Transverse colon (tissue), 4 donors: ENCODE measurements at regions not wholly inside any gene's neighbourhood (a gene's known extent, or its start where the extent isn't known, plus 50 kb on each side); places are given as distances from the start of the nearest gene placed in this dataset.

Source experiments
- DNase-seq: peaks from one replicate; pipeline ENCODE4 v3.0.0-alpha.2; 2019
- H3K27ac ChIP-seq, 4 donors: fragments of 200-600 bp; sonication (generic); 2 replicates each; pipeline ENCODE4 v1.5.1; 2016 to 2018; ENCODE audit warnings: inconsistent platforms in 4 of 4
- H3K27me3 ChIP-seq: fragments of 200-600 bp; sonication (generic); 2 replicates; pipeline ENCODE4 v1.5.1; 2017; ENCODE audit warnings: inconsistent platforms
- H3K36me3 ChIP-seq, 4 donors: fragments of 200-600 bp; sonication (generic); 2 replicates each; pipeline ENCODE4 v1.5.1; 2017 to 2019; ENCODE audit warnings: inconsistent platforms in 4 of 4
- H3K4me1 ChIP-seq, 4 donors: fragments of 200-600 bp; sonication (generic); 2 replicates each; pipeline ENCODE4 v1.5.1; 2017 to 2020; ENCODE audit warnings: inconsistent platforms in 4 of 4
- H3K4me3 ChIP-seq, 4 donors: fragments of 200-600 bp; sonication (generic); 1 replicate in 1 of 4; 2 replicates in 3 of 4; pipeline versions ENCODE4 v1.5.1 to v1.6.1; 2017 to 2019; ENCODE audit warnings: inconsistent platforms in 4 of 4
- H3K9me3 ChIP-seq, 2 donors: fragments of 200-600 bp; sonication (generic); 2 replicates each; pipeline ENCODE4 v1.5.1; 2017 to 2019; ENCODE audit warnings: inconsistent platforms in 2 of 2
- CTCF ChIP-seq, 5 experiments: fragments of 200-600 bp in 3 of 5; fragments of 450-650 bp in 2 of 5; sonication (generic) in 3 of 5; IDR thresholded peaks; 1 replicate in 2 of 5; 2 replicates in 3 of 5; pipeline ENCODE4 v1.5.1; 2016 to 2017; ENCODE audit warnings: antibody characterized with exemption in 5 of 5, inconsistent platforms in 3 of 5, mild to moderate bottlenecking in 2 of 5, moderate library complexity in 1 of 5
- EP300 ChIP-seq: sonication (generic); formaldehyde crosslinking; IDR thresholded peaks from one replicate; pipeline ENCODE4 v1.6.1; 2017; ENCODE audit warnings: antibody characterized with exemption, low read depth
- POLR2A ChIP-seq: fragments of 450-650 bp; IDR thresholded peaks from one replicate; pipeline ENCODE4 v1.6.1; 2016; ENCODE audit warnings: antibody characterized with exemption, mild to moderate bottlenecking, moderate library complexity
- POLR2AphosphoS5 ChIP-seq, 3 donors: sonication (generic); formaldehyde crosslinking; IDR thresholded peaks; one replicate each; pipeline ENCODE4 v1.6.1; 2016; ENCODE audit warnings: antibody characterized with exemption in 3 of 3
- WGBS, 2 donors: methylation state at CpG; one replicate each; pipeline ENCODE4 v1.1.5; 2018; ENCODE audit warnings: low coverage in 1 of 2; 5-methylcytosine and 5-hydroxymethylcytosine counted together
- in situ Hi-C, 4 donors: fragments of 200-750 bp; cut with MboI; loops; one replicate each; pipeline versions ENCODE4 v1.15.0 to v1.15.1; 2017; ENCODE audit warnings: low sequenced_read_pairs in 3 of 4, low pct_ligation_motif_present in 1 of 4, low pct_unique_long_range_greater_than_20kb in 1 of 4
- intact Hi-C: fragments of 100-400 bp; cut with DNase I; formaldehyde crosslinking; loops from one replicate; pipeline ENCODE4 v1.15.1; 2023; ENCODE audit warnings: low total_unique reads

DNA sequence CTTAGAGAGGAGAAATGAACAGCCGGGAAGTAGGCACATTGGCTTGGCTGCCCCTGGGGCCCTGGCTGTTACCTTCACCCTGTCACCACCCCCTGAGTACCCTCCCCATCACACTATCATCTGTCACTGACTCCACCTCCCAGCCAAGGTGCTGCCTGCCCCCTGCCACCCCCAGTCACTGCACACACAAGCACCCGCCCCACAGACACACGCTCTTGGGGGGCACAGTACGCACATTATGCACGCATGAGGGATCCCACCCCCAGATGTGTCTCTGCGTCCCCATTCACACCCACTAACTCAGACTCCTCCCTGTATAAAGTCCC is 223.3 kb downstream of the PTPRU start:
- Histone ChIP-seq H3K36me3 (no peaks in the 10 kb centered on the region), H3K27ac (no peak overlapping the region), H3K27me3 (peaks cover 11% of the 10 kb centered on the region), H3K4me3 (no peak overlapping the region), H3K9me3 (peaks cover 0 to 3% of the 10 kb centered on the region in 2 donors), H3K4me1 (no peaks in the 10 kb centered on the region)
- 56 to 64% methylated on average over 3 to 6 of the region's 6 CpGs for WGBS, 2 donors
- intact Hi-C loops (no loop called here), in situ Hi-C loops (no loop called here)
- no peak for DNase-seq
- TF ChIP-seq EP300 = no peak
- no peak for TF ChIP-seq POLR2A
- no peak for TF ChIP-seq CTCF (IDR thresholded peaks at IDR 0.05)
- TF ChIP-seq POLR2AphosphoS5 (IDR thresholded peaks at IDR 0.05) = no peak

DNA sequence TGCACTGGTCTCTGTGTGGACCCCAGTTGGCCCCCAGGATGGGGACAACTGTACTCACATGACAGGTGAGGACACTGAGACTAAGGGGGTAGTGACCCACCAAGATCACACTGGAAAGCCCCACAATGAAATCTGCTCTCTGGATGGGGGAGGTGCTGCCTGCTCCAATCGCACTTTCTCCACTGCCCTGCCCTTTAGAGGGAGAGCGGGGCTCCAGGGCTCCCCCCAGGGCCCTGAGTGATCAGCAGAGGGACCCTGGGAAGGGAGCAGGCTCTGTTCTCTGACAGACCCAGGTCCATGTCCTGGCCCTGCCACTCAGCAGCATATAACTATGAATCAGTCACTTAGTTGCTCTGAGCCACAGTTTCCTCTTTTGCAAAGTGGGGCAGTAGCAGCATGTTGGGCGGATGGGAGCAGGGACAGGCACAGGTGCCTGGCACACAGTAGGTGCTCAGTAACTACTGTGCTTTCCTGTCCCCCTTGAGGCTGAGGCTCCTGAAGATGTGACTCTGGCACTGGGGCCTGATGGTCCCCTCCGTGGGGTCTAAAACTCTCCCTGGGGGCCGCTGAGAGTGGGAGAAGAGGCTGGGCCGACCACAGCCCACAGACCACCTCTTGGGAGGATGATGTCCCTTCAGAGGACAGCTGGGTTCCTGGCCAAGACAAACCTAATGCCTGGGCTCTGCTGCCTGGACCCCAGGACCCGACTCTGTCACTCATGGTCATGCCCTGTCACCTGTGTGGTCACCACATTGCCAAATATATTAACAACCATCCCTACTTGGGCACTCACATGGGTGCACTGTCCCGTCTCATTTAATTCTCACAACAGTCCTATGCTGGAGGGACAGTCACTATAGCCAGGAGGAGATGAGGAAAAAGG is 222.7 kb downstream of the PTPRU start:
- Histone ChIP-seq H3K9me3 (no peaks in the 10 kb centered on the region), H3K36me3 (no peaks in the 10 kb centered on the region), H3K4me1 (no peaks in the 10 kb centered on the region), H3K27ac (no peak overlapping the region), H3K4me3 (no peak overlapping the region), H3K27me3 (peaks cover 11% of the 10 kb centered on the region)
- intact Hi-C loops = no loop called here
- DNase-seq = no peak
- WGBS, 2 donors = 59% methylated on average over 7 of the region's 8 CpGs; no CpG with 5 or more reads in 1 of the 2 donors
- in situ Hi-C loops = no loop called here
- no peak for TF ChIP-seq EP300
- TF ChIP-seq POLR2AphosphoS5 (IDR thresholded peaks at IDR 0.05) = no peak
- TF ChIP-seq CTCF (IDR thresholded peaks at IDR 0.05) = no peak
- TF ChIP-seq POLR2A = no peak

GRCh38 chr1:29457496-29458368 is 221.4 kb downstream of the PTPRU start:
- Histone ChIP-seq H3K9me3 (no peaks in the 10 kb centered on the region), H3K27ac (no peak overlapping the region), H3K4me3 (no peak overlapping the region), H3K27me3 (peaks cover 11% of the 10 kb centered on the region), H3K36me3 (no peaks in the 10 kb centered on the region), H3K4me1 (no peaks in the 10 kb centered on the region)
- in situ Hi-C loops = no loop called here
- intact Hi-C loops = no loop called here
- no peak for DNase-seq
- TF ChIP-seq POLR2A = no peak
- TF ChIP-seq CTCF (IDR thresholded peaks at IDR 0.05) = no peak
- TF ChIP-seq POLR2AphosphoS5 (IDR thresholded peaks at IDR 0.05) = no peak
- no peak for TF ChIP-seq EP300
- WGBS, 2 donors = 56 to 100% methylated on average over 1 to 8 of the region's 8 CpGs

DNA sequence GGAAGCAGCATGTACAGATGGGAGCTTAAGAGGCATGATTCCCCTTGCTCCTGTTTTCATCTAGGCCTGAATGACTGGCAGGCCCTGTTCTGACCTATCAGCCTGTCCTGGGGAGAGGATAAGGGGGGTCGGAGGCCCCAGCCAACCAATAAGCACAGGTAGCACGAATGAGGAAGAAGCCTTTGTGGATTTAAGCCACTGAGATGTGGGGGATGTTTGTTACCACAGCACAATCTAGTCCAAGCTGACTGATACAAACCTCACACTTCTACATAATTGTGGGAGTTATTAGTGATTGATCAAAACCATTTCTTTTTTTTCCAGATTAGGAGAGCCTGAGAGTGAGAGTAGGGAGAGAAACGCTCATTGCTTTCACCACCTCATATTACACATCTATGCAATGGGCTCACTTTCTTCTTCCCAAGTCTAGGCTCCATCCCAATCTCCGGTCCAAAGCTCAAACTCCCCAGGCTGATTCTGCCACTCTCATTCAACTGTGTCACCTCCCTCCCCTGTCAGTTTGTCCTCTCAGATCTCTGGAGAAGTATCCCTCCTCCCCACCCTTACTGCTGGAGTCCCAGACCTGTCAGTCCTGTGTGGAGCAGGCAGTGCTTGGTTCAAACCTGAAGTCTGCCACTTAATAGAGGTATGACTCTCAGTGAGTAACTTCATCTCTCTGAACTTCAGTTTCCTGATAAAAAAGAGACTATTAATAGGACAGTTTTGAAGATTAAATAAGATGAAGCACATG is 220.5 kb downstream of the PTPRU start:
- DNase-seq = no peak
- Histone ChIP-seq H3K36me3 (no peaks in the 10 kb centered on the region), H3K9me3 (no peaks in the 10 kb centered on the region), H3K4me3 (no peak overlapping the region), H3K27me3 (peaks cover 11% of the 10 kb centered on the region), H3K27ac (no peak overlapping the region), H3K4me1 (no peaks in the 10 kb centered on the region)
- 63 to 80% methylated on average over 3 to 4 of the region's 4 CpGs for WGBS, 2 donors
- in situ Hi-C loops (no loop called here), intact Hi-C loops (no loop called here)
- no peak for TF ChIP-seq CTCF (IDR thresholded peaks at IDR 0.05)
- TF ChIP-seq POLR2A = no peak
- TF ChIP-seq EP300 = no peak
- no peak for TF ChIP-seq POLR2AphosphoS5 (IDR thresholded peaks at IDR 0.05)
